Sigmoid colon (tissue), 4 donors: ENCODE measurements at regions not wholly inside any gene's neighbourhood (a gene's known extent, or its start where the extent isn't known, plus 50 kb on each side); places are given as distances from the start of the nearest gene placed in this dataset.

Source experiments
- POLR2A ChIP-seq, 2 donors: fragments of 450-650 bp; IDR thresholded peaks; one replicate each; pipeline ENCODE4 v1.6.1; 2016; ENCODE audit warnings: antibody characterized with exemption in 2 of 2, mild to moderate bottlenecking in 2 of 2, moderate library complexity in 2 of 2
- POLR2AphosphoS5 ChIP-seq, 4 donors: sonication (generic); formaldehyde crosslinking; IDR thresholded peaks; one replicate each; pipeline ENCODE4 v1.6.1; 2017; ENCODE audit warnings: antibody characterized with exemption in 4 of 4
- TF ChIP-seq, protein P1 (sequence below), 4 experiments: fragments of 450-650 bp in 3 of 4; fragments of 200-600 bp in 1 of 4; IDR thresholded peaks; one replicate each; pipeline ENCODE4 v1.5.1; 2016 to 2019; ENCODE audit warnings: antibody characterized with exemption in 4 of 4, mild to moderate bottlenecking in 3 of 4, moderate library complexity in 2 of 4

DNA sequence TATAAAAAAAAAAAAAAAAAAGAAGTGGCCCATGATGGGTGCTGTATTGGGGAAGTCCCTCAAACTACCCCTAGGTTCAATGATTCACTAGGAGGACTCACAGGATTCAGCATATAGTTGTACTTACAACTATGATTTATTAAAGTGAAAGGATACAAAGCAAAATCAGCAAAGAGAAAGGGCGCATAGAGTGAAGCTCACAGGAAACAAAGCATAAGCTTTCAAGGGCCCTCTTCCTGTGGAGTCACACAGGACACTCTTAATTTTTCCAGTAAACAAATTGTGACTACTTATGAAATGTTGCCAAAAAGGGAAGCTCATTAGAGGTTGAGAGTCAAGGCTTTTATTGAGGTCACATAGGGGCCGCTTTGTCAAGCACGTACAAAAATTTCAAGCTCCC lies 153.7 kb upstream of the GAP43 start:
- TF ChIP-seq, protein P1, sequence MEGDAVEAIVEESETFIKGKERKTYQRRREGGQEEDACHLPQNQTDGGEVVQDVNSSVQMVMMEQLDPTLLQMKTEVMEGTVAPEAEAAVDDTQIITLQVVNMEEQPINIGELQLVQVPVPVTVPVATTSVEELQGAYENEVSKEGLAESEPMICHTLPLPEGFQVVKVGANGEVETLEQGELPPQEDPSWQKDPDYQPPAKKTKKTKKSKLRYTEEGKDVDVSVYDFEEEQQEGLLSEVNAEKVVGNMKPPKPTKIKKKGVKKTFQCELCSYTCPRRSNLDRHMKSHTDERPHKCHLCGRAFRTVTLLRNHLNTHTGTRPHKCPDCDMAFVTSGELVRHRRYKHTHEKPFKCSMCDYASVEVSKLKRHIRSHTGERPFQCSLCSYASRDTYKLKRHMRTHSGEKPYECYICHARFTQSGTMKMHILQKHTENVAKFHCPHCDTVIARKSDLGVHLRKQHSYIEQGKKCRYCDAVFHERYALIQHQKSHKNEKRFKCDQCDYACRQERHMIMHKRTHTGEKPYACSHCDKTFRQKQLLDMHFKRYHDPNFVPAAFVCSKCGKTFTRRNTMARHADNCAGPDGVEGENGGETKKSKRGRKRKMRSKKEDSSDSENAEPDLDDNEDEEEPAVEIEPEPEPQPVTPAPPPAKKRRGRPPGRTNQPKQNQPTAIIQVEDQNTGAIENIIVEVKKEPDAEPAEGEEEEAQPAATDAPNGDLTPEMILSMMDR (IDR thresholded peaks at IDR 0.05), result no peak
- TF ChIP-seq POLR2A (IDR thresholded peaks at IDR 0.05), result no peak
- no peak for TF ChIP-seq POLR2AphosphoS5 (IDR thresholded peaks at IDR 0.05)
